GM18502 (cell line): ENCODE measurements at regions not wholly inside any gene's neighbourhood (a gene's known extent, or its start where the extent isn't known, plus 50 kb on each side); places are given as distances from the start of the nearest gene placed in this dataset.

ENCODE experiments used
- ATAC-seq: cut with Tn5 transposase; IDR thresholded peaks from one replicate; pipeline ENCODE4 v1.9.1; 2021; ENCODE audit warnings: mild to moderate bottlenecking; ENCODE audit not compliant: unreplicated experiment, poor library complexity

DNA sequence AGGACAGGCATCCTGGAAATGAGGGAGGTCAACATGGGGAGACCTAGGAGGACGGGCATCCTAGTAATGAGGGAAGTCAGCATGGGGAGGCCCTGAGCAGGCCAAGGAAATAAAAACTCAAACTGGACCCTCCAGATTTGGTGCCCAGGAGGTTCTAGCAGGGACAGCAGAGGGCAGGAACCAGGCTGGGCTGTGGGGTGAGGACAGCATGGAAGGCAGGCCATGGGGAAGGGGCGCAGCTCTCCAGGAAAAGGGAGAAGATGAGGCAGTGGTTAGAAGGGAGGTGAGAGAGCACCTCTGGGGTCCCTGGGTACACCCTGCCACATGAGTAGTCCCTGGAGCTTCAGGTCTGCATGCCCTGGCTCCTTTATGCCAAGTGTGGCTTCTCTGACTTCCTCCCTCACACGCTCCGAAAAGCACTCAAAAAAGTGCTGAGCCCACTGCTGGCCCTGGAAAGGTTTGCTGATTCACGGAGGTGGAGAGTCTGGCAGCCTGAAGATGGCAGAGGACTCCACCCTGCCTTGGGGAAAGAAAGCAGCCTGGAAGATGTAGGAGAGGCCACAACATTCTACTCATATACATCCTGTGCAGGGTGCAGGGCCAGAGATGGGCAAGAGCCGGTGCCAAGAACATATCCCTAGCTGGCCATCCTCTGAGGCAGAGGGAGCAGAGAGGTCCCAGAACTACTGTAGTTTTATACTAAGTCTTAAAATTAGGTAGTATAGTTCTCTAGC lies 154.9 kb downstream of the MRPL14 start:
- ATAC-seq: no peak

DNA sequence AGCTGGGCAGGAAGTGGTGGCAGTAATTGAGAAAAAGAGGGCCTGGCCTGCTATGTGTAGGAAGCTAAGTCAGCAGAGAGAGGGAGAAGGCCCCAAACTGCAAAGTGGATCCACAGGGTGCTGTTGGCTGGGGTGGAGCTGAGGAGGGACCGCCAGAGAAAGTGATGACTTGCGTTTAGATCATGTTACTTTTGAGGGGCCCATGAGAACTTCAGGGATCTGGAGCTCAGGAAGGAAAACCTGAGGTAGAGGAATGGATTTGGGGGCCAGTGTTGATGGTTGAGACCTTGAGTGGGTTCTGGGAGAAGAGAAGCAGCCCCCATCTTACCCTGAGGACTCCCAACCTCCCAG lies 155.5 kb downstream of the MRPL14 start:
- no peak for ATAC-seq

DNA sequence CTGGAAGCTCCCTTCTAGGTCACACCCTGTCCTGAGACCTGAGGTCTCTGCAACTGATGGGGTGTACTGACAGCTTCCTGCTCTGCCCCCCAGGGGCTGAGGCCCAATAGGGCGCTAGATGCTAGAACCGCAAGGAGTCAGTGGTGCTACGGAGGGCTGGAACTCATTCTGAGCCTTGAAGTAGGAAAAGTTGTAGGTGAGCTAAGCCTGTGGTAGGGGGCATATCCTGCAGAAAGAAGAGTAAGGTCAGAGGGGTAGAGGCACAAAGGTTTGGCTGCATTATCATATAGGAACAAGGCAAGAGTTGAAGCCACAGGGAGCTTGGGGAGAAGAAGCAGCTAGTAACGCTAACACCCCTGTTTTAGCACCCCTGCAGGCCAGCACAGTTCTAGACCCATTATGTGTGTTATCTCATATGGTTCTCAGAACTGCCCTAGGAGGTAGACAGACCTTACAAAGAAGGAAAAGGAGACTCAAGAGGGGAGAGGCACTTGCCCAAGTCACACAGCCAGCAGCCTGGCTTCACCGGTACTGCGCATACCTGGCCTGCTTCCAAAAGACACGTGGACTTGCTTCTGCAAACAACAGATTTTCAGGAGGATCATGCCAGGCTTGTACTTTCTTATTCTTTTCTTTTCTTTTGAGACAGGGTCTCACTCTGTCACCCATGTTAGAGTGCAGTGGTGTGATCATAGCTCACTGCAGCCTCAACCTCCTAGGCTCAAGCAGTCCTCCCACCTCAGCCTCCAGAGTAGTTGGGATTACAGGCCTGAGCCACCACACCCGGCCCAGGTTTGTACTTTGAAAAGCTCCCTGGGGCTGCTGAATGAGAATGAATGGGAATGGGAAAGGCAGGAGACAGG lies 156.1 kb downstream of the MRPL14 start:
- no peak for ATAC-seq

DNA sequence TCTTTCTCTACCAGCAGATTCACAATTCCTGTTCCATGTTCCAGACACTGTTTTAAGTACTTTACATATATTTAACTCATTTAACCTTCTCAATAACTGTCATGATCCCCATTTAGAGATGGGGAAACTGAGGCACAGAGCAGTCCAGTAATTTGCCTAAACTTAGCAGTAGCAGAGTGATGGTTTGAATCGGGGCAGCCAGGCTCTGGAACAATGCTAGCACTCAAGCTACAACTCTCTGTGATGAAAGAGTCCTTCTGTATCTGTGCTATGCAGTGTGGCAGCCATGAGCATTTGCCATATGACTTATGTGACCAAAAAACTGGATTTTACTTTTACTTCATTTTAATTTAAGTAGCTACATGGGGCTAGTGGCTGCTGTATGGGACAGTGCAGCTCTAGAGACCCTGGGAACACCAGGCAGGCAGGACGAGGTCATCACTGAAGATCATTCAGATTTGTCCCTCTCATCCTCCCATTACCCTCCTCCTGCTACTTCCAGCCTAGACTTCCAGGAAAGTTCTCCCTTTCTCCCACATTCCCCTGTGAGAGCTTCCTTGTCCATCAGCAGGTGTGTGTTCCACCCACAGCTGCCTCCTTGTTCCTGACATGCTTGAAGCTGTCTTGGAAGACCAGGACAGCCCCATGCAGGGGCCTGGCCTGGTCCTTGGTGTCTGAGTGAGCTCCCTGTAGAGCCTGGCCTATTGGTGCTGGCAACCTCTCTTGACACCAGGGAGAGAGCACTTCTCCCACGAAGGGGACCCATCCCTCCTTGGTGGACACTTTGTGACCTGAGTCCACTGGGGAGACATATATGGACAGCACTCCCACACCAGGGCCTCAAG lies 157.0 kb downstream of the MRPL14 start:
- ATAC-seq: no peak

DNA sequence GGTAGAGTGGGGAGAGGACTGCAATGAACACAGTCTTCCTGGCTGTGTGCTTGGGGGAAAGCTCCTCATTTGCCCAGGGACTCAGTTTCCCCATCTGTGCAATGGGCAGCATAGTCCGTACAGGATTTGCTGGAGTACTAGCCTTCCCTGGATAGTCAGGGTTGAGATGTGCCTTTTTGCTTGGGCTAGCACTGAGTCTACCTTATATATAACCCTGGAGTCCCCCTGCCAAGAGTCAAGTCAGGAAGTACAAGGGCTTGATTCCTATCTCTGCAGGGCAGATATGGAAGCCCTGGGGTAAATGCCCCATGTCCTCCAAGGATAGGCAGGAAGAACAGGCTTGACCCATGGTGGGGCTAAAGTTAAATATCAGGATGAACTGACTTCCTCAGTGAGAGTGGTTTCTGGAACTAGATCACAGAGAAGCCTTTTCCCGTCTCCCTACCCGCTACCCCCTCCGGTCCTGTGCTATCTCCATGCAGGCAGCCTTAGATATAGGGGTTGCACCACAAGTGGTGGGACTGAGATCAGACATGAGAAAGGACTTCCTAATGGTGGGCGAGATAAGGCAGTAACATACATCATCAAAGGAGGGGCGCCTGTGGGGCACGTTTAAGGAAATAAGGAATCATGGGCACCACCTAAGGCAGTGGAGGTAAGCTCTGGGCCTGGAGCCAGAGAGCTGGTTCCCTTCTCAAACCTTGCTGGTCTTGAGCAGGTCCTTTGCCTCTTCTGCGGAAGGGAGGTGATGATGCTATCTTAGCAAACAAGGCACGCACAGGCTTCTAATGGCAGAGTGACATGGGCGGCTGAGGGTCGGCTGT lies 157.9 kb downstream of the MRPL14 start:
- ATAC-seq: no peak

DNA sequence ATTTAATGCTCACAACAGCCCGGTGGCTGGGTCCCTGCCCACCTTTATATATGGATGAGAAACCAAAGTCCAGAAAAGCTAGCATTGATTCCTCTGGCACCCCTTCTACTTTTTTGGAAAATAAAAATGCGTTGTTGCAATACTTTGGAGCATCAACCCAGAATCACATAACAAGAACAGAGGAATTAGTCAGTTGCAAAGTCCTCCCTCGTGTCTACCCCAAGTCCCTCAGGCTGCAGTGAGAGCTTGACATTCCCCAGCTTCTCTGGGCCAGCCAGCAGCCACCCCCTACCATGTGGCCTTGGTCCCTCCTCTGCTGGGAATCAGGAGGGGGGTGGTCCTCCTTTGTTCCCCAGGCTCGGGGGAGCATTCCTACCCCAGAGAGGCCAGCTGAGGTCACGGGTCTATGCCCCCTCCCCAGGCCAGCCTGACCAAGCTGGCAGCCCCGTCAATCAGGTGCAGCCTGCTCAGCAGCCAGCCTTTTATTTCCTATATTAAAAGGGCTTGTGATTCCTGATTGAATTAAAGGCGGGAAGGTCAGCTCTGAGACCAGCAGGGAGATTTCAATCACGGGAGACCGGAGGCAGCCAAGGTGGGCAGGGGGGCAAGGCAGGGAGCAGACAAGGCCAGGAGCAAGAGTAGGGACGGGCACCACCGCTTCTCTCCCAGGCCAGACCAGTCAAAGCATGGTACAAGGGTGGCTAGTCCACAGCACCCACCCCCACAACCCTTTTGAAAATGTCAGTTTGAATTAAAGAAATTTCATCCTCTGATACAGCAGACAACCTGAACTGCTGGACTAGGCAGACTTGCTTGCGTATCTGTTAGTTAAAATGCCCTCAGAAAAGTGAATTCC lies 158.9 kb downstream of the MRPL14 start:
- no peak for ATAC-seq

DNA sequence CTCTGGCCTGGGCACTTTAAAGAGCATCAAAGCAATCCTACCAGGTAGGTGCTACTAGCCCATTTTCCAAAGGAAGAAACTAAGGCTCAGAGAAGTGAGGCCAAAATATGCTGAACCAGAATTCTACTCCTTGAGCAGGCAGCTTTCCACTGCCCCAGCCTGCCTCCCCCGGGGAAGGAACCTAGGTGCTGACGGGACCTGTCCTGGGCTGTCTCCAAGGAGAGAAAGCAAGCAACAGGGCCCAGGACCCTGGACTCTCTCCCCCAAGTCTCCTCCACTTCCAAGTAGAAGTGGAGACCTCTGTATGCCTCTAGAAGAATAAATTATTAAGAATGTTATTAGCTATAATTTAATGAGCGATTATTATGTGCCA lies 159.5 kb downstream of the MRPL14 start:
- ATAC-seq: no peak

DNA sequence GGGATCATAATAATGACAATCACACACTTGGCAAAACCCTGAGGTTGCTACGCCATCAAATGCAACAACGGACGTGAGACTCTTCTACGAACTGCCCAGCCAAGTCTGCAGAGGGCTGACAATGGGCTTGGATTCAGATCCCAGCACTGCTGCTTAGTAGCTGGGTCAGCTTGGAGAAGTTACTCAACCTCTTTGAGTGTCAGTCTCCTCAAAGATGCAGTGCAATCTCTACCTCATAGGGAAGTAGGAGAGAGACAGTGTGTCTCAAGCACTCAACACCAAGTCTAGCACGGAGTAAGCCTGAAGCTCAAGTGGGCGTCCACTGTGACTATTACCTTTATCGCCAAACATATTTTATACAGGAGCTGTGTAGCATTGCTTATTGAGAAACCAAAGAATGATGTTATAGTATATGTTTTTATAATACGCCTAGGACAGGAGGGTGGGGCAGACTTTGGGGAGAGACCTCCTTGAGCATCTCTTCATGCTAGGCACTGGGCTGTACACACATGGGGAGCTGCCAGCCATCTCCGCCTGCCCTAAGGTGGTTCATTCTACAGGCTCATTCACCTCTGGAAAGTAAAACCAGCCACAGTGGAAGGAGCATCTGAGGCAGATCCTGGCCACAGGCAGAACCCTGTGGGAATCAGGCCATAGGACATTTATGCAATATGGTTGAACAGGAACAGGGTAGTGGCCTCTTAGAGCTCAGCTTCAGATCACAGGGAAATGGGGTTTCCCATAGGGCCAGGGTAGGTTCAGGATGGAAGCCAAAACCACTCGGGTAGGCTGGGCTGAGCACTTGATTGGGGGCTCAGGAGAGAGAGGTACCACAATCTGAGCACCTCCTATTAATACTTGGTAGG lies 160.2 kb downstream of the MRPL14 start:
- no peak for ATAC-seq

DNA sequence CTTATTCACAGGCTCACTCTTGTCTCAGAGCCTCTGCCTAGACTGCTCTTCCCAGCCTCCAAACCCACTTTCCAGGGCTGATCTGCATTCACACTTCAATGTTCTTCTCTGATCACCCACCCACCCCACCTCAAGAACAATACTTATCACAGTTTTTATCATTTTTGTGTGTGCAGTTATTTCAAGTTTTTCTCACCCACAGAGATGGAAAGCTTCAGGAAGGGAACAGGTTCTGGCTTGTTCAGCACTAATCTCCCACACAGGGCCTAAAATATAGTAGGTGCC lies 160.9 kb downstream of the MRPL14 start:
- no peak for ATAC-seq

DNA sequence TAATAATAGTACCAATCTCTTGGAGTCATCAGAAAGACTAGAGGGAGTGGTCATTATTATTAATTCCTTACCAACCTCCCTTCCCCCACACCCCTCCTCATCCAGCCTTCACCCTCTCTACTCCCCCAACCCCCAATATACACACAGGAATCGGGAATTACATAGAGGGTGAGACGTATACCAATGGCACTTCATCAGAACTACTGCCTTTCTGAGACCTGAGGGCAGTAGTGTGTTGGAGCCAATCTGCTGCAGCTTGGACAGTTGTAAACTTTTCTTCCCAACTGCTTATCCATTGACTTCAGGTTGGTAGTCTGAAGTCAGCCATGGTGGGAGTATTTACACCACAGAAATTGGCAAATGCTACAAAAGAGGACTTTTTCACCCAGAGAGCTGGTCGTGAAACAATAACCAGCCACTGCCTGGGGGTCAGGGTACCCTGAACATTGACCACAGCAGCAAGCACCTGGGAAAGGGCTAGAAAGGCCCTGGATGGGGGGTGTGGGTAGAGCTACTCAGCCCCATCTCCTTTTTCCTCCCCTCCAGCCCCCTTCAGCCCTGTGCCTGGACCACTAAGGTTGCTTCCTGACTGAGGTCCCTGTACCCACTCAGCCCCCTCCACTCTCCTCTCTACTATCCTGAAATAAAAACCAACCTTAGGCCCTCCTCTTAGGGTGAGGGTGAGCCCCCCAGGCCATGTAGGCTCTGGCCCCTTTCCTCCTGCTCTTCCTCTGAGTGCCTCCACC lies 161.5 kb downstream of the MRPL14 start:
- no peak for ATAC-seq

DNA sequence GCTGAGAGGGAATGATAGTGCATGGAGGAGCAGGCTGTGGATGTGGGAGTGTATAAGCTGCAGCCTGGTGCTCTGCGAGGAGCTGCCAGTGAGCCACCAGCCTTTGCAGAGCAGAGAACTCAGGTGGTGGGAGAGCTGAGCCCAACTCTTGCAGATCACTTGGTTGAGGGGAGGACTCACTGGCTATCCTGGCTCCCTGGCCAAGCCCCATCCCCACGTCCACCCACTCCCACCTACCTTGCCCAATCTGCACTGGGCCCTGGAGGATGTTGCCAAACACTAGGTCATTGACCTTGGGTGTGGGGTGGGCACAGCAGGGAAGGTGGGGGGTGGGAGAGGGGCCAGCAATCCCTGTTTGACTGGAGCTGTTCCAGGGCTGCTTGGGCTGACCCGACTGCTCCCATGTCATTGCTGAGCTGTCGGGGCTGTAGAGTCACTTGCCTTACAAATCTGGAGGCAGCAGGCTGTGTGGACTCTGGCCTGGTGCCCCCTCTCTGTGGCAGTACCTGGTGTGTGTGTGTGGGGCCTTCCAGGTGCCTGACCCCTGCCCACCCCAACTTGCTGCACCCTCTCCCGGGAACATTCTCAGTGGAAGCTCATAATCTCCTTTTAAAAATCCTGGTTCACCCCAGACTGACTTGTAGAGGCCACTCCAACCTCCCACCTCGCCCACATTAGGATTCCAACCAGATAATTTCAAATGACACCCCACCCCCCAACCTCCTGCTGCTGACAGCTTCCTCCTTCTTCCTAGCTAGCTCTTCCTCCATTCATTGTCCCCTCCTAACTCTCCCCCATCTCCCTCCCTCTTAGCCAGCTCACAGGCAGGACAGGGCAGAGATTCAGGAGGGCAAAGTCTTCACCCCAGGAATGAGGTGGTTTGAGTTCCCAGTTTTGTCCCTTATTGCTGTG lies 162.3 kb downstream of the MRPL14 start:
- ATAC-seq: no peak

DNA sequence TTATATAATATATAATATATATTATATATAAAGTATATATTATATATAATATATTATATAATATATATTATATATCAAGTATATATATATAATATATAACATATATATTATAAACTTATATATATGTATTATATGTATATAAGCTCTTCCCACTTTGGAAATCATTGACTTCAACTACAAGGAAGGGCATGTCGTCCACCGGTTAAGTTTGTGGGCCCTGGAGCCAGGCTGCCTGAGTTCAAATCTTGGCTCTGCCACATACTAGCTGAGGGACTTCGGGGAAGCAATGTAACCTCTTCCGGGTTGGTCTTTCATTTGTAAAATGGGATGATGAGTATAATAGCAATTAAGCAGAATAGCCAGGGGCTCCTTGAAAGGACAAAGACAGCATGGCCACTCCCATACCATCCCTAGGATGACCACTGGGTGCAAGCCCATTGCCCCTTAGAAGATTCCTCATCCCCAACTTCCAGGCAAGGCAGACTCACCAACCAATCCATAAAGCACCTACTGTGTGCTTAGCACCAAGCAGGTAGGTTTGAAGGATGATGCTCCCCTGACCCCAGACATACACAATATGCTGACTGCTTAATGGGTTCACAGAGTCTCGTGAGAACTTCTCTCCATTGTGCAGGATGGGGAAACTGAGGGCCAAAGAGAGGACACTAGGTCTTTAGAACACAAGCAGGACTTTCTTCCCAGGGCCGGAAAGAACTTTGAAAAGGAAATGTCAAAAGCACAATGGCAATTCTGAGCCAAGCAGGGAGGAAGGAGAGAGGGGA lies 163.2 kb downstream of the MRPL14 start:
- no peak for ATAC-seq

DNA sequence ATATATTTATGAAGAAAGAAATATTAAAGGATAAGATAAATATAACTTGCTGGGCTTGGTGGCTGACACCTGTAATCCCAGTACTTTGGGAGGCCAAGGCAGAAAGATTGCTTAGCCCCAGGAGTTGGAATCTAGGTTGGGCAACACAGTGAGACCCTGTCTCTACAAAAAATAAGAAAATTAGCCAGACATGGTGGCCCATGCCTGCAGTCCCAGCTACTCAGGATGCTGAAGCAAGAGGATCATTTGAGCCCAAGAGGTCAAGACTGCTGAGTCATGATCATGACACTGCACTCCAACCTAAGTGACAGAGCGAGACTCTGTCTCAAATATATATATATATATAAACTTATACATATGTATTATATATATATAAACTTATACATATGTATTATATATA lies 164.0 kb downstream of the MRPL14 start:
- ATAC-seq: no peak

DNA sequence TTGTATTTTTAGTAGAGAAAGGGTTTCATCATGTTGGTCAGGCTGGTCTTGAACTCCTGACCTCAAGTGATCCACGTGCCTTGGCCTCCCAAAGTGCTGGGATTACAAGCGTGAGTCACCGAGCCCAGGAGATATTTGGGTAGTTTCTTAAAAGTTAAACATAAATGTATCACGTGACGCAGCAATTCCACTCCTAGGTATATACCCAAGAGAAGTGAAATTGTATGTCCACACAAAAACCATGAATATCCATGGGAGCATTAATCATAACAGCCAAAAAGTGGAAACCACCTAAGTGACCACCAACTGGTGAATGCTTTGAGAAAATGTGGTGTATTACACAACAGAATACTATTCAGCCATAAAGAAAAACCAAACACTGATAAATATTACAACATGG lies 164.8 kb downstream of the MRPL14 start:
- ATAC-seq: no peak

DNA sequence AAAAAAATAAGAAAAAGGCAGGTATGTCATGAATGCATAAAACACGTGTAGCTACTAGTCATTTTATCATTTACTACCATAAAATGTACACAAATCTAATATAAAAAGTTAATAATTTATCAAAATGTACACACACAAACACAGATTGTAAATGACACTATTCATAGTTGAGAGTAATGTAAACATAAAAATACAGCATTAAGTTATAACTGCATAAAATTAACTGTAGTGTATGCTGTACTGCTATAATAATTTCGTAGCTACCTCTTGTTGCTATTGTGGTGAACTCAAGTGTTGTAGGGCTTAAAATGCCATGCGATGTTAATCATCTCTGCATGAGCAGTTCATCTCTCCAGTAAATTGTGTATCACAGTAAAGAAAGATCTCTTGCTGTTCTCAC lies 170.0 kb downstream of the MRPL14 start:
- ATAC-seq: no peak

DNA sequence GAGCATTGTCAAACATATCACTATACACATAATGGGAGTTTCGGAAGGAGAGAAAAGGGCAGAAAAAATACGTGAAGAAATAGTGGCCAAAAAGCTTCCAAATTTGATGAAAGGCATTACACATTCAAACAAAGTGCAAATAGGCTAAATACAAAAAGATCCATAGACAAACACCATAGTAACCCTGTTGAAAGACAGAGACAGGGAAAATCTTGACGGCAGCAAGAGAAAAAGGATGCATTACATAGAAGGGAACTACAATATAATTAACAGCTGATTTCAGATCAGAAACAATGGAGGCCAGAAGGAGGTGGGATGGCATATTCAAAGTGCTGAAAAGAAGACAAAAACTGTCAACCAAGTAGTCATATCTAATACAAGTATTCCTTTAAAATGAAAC lies 170.8 kb downstream of the MRPL14 start:
- ATAC-seq: no peak
